KG1 (cell line): ENCODE measurements at regions not wholly inside any gene's neighbourhood (a gene's known extent, or its start where the extent isn't known, plus 50 kb on each side); places are given as distances from the start of the nearest gene placed in this dataset.
"Not testable (repeated sequence)": the region's sequence is repeated elsewhere in the genome, so short reads cannot be mapped to it uniquely, and the experiment has no call there.

Experiments used
- DNase-seq: peaks from one replicate; lab custom pipeline; 2025; lab: John Stamatoyannopoulos, UW

- DNase-seq: no peak
Observed at GRCh38 chr1:4171480-4172450, 271.7 kb upstream of the C1orf174 start.

DNA sequence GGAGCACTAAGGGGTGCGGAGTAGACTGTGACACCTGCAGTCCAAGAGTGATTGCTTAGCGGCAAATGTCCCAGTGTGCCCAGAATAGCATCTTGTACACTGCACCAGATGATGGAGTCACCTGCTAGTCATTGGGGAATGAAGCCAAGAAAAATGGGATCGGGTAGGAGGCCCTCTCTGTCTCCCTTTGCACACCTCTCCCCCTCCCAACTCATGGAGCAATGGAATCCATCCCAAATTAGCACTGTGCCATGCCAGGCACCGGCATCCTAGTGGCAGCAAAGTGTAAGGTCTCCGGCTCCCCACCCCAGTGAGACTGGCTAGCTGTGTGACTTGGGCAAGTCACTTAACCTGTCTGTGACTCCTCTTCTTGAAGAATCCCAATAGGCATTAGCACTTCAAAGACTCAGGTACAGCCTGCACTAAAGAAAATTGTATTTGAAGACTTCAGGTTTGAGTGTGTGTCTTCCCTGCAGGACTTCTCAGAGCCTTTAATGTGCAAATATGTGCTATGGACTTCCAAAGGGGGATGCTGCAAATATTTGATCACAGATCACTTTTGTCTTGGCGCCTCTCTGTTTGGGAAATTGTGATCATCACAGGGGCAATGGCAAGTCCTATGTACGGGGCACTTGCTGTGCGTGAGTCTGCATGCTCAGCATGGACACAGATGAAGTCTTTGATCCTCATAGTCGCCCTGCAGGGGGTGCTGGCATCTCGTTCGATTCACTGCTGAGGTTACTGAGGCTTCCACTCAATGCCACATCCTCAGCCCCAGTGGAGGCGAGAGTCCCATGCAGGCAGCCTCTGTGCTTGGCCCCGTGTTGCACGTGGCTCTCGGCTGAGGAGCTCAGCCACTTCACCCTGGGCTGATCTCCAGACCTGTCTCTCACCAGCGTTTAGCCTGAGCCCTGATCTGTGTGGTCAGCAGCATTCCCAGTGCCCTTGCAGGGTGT, 272.9 kb upstream of the C1orf174 start:
- DNase-seq: no peak

DNA sequence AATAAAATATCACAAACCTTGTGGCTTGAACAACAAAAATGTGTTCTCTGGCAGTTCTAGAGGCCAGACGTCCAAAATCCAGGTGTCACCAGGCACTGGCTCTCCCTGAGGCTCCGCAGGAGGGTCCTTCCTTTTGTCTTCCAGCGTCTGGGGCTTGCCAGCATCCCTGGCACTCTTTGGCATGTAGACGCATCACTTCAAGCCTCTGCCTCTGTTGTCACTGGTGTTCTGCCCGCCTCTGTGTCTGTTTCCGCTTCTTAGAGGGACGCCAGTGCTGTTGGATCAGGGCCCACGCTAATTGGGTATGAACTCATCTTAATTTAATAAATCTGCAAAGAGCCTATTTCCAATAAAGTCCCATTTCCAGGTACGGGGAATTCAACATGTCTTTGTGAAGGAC, 273.7 kb upstream of the C1orf174 start:
- no peak for DNase-seq

- DNase-seq: no peak
Observed at GRCh38 chr1:4174291-4175200, 274.5 kb upstream of the C1orf174 start.

GRCh38 chr1:4175566-4176405, 275.7 kb upstream of the C1orf174 start:
- no peak for DNase-seq

GRCh38 chr1:4176841-4177240, 276.8 kb upstream of the C1orf174 start:
- no peak for DNase-seq

GRCh38 chr1:4177425-4178150, 277.5 kb upstream of the C1orf174 start:
- DNase-seq: no peak

- no peak for DNase-seq
Observed at GRCh38 chr1:4178501-4179113, 278.5 kb upstream of the C1orf174 start.

DNA sequence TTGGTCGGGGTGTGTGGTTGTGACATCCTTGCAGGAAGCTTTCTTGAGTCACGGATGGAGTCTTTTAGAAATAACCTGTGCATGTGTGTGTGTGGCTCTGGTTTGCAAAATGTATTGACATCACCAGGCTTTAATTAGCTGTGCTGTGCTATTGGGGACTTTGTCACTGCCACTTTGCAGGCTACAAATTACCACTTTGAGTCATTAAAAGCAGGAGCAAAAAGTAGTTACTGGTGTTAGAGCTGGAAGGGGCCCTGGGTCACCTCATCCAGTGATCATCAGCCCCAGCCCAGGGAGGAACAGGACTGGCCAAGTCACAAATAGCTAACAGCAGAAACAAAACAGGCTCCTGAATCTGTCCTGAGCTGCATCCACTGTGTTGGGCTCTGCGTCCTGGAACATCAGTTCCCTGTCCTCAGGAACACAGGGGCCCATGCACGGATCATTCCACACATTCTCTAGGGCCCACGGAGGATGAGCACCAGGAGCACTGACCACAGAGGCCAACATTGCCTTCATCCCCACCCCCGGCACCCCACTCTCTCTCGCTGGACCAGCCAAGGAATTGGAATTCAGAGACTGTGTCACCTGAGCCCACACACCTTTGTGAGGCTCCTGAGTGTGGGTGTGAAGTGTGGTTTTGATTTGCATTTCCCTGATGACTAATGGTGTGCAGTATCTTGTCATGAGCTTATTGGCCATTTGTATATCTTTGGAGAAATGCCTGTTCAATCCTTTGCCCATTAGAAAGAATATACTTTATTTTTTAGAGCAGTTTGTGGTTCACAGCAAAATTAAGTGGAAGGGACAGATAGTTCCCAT, 280.1 kb upstream of the C1orf174 start:
- no peak for DNase-seq

DNA sequence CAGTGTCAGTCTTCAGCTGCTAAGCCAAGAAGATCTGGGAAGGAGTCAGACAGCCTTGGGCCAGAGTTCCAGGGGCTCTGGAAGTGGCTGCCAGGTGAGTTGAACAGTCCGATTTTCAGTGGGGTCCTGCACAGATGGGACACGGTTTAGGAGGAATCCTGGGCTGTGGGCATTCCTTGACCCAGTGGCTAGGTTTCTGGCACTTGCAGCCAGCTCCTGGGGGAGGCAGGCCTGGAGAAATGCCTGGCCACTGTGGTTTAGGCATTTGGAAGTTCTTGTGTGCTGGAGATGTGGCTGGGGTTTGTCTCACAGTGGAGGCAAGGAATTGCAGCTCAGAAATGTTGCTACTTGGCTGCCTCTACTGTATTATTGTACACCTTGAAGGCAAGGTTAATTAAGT, 286.4 kb upstream of the C1orf174 start:
- not testable (repeated sequence) for DNase-seq

DNA sequence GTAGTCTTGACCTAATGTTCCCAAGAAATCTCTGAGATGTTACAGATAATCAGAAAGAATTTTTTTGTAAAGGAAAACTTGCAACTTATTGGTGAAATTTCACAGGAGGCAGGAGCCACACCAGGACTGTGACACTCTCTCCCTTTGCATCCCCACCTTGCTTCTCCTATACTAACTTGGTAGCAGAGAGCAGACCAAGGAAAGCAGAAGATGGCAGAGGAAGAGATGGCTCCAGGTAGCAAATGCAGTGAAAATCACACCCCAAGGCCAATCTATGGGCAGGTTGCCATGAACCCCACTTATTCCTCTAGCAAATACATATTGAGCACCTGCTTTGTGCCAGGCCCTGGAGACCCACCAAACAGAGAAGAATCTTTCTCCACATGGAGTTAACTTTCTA, 303.4 kb upstream of the C1orf174 start:
- no peak for DNase-seq

GRCh38 chr1:4207183-4207582, 307.1 kb upstream of the C1orf174 start:
- no peak for DNase-seq

- DNase-seq: no peak
Observed at GRCh38 chr1:4207842-4208692, 308.0 kb upstream of the C1orf174 start.

GRCh38 chr1:4210043-4210442, 310.0 kb upstream of the C1orf174 start:
- no peak for DNase-seq

DNA sequence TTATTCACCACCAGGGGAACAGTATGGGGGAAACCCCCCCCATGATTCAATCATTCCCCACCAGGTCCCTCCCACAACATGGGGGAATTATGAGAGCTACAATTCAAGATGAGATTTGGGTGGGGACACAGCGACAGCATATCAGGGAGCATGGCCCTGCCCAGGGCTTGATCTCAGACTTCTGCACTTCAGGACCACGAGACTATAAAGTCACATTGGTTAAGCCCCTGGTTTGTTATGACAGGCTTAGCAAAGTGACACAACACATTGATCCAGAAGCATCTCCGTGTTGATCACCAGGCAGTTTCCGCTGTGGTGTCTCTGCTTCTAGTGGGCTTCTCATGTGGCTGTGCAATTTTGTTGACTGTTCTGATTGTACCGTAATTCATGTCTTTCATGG, 312.7 kb upstream of the C1orf174 start:
- no peak for DNase-seq

GRCh38 chr1:4213366-4213973, 313.4 kb upstream of the C1orf174 start:
- DNase-seq: no peak

DNA sequence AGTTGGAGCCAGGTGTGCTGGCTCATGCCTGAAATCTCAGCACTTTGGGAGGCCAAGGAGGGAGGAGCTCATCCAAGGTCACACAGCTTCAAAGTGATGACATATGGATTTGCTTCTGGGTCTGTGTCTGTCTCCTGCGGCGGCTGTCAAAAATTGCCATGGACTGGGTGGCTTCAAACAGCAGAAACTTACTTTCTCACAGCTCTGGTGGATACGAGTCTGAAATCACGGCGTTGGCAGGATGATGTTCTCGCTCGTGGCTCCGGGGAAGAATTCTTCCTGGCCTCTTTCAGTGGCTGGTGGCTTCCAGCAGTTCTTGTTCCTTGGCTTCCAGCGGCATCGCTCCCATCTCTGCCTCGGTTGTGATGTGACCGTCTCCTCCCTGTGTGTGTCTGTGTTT, 314.8 kb upstream of the C1orf174 start:
- DNase-seq: no peak
